ENCODE measurements at regions not wholly inside any gene's neighbourhood (a gene's known extent, or its start where the extent isn't known, plus 50 kb on each side); places are given as distances from the start of the nearest gene placed in this dataset.

- TF ChIP-seq CTCF (IDR thresholded peaks at IDR 0.05) (no peak), ZFX (IDR thresholded peaks at IDR 0.05; ENCODE audit: borderline replicate concordance) (no peak)
- no peak overlapping the region for H3K27ac ChIP-seq
Measured at GRCh38 chr15:62242999-62243398, 77.9 kb upstream of the C2CD4B start.

GRCh38 chr15:62244762-62245161 is 79.7 kb upstream of the C2CD4B start:
- H3K27ac ChIP-seq: no peak overlapping the region
- TF ChIP-seq ZFX (IDR thresholded peaks at IDR 0.05; ENCODE audit: borderline replicate concordance) (no peak), CTCF (IDR thresholded peaks at IDR 0.05) (no peak)

GRCh38 chr15:62248277-62248984 is 83.3 kb upstream of the C2CD4B start:
- H3K27ac ChIP-seq: no peak overlapping the region

GRCh38 chr15:62249501-62249900 is 84.4 kb upstream of the C2CD4B start:
- no peak for TF ChIP-seq ZFX (IDR thresholded peaks at IDR 0.05; ENCODE audit: borderline replicate concordance)
- no peak for TF ChIP-seq CTCF (IDR thresholded peaks at IDR 0.05)
- no peak overlapping the region for H3K27ac ChIP-seq

More at GRCh38 chr15:62248277-62248984, 83.3 kb upstream of the C2CD4B start:
- no peak for TF ChIP-seq ZFX (IDR thresholded peaks at IDR 0.05; ENCODE audit: borderline replicate concordance)
- no peak for TF ChIP-seq CTCF (IDR thresholded peaks at IDR 0.05)

- H3K27ac ChIP-seq: no peak overlapping the region
- TF ChIP-seq CTCF (IDR thresholded peaks at IDR 0.05) (no peak), ZFX (IDR thresholded peaks at IDR 0.05; ENCODE audit: borderline replicate concordance) (no peak)
Measured at GRCh38 chr15:62250186-62250585, 85.1 kb upstream of the C2CD4B start.

GRCh38 chr15:62250978-62251377 is 85.9 kb upstream of the C2CD4B start:
- no peak for TF ChIP-seq CTCF (IDR thresholded peaks at IDR 0.05)
- TF ChIP-seq ZFX (IDR thresholded peaks at IDR 0.05; ENCODE audit: borderline replicate concordance): no peak
- no peak overlapping the region for H3K27ac ChIP-seq

GRCh38 chr15:62253294-62253693 is 88.2 kb upstream of the C2CD4B start:
- TF ChIP-seq CTCF (IDR thresholded peaks at IDR 0.05): no peak
- no peak for TF ChIP-seq ZFX (IDR thresholded peaks at IDR 0.05; ENCODE audit: borderline replicate concordance)
- no peak overlapping the region for H3K27ac ChIP-seq

Measured in 22Rv1 (cell line).